ENCODE measurements at regions not wholly inside any gene's neighbourhood (a gene's known extent, or its start where the extent isn't known, plus 50 kb on each side); places are given as distances from the start of the nearest gene placed in this dataset.

- Histone ChIP-seq H3K4me3 (no peak overlapping the region), H3K9me3 (no peaks in the 10 kb centered on the region), H3K4me2 (no peak overlapping the region), H3K4me1 (no peaks in the 10 kb centered on the region), H3K27ac (no peak overlapping the region)
- no peak for FAIRE-seq
- 43% methylated on average over 4 of the region's 4 CpGs for WGBS (ENCODE audit: missing lambda C conversion rate)
- ChIA-PET POLR2A (no interaction called here), CTCF (no interaction called here)
- no peak for ATAC-seq
- DNase-seq (ENCODE audit: low read depth in 1 of 2, low spot score in 1 of 2), result no peak
- TF ChIP-seq FOSL2 (IDR thresholded peaks at IDR 0.05), result no peak
- TF ChIP-seq FOSL2 (CRISPR knock-in tag; IDR thresholded peaks at IDR 0.05), result no peak
- TF ChIP-seq ESRRA (IDR thresholded peaks at IDR 0.05; ENCODE audit: borderline replicate concordance, low read length), result no peak
- no peak for TF ChIP-seq ZNF302 (CRISPR knock-in tag; IDR thresholded peaks at IDR 0.05)
- TF ChIP-seq RAD21 (conservative IDR thresholded peaks at IDR 0.05 in 1 of 2, IDR thresholded peaks at IDR 0.05 in 1 of 2), result no peak
- TF ChIP-seq EHMT2 (IDR thresholded peaks at IDR 0.05; ENCODE audit: low read depth), result no peak
- no peak for TF ChIP-seq HOXA7 (CRISPR knock-in tag; IDR thresholded peaks at IDR 0.05)
- TF ChIP-seq POLR2AphosphoS2 (conservative IDR thresholded peaks at IDR 0.05; ENCODE audit: low read length), result no peak
Measured at GRCh38 chr12:59182191-59182590, 261.9 kb upstream of the LRIG3 start.

GRCh38 chr12:59181196-59181777, 261.0 kb upstream of the LRIG3 start:
- FAIRE-seq, result no peak
- ChIA-PET CTCF (no interaction called here), POLR2A (no interaction called here)
- TF ChIP-seq TFCP2L1 (CRISPR knock-in tag; IDR thresholded peaks at IDR 0.05), result no peak
- TF ChIP-seq PHF8 (IDR thresholded peaks at IDR 0.05; ENCODE audit: borderline replicate concordance, low read depth), result no peak
- no peak for TF ChIP-seq ZFP36 (IDR thresholded peaks at IDR 0.05; ENCODE audit: borderline replicate concordance, partially characterized antibody)
- TF ChIP-seq ATOH8 (CRISPR knock-in tag; IDR thresholded peaks at IDR 0.05; ENCODE audit: low read depth), result no peak
- no peak for TF ChIP-seq HOXB5 (CRISPR knock-in tag; IDR thresholded peaks at IDR 0.05)
- TF ChIP-seq JUN (IDR thresholded peaks at IDR 0.05), result no peak
- TF ChIP-seq, protein P1, sequence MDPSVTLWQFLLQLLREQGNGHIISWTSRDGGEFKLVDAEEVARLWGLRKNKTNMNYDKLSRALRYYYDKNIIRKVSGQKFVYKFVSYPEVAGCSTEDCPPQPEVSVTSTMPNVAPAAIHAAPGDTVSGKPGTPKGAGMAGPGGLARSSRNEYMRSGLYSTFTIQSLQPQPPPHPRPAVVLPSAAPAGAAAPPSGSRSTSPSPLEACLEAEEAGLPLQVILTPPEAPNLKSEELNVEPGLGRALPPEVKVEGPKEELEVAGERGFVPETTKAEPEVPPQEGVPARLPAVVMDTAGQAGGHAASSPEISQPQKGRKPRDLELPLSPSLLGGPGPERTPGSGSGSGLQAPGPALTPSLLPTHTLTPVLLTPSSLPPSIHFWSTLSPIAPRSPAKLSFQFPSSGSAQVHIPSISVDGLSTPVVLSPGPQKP (IDR thresholded peaks at IDR 0.05; ENCODE audit: low read depth, low read length), result no peak
- TF ChIP-seq FOSB (CRISPR knock-in tag; IDR thresholded peaks at IDR 0.05), result no peak
- TF ChIP-seq NR3C1 (IDR thresholded peaks at IDR 0.05), result no peak
- TF ChIP-seq CBX8 (IDR thresholded peaks at IDR 0.05), result no peak
- TF ChIP-seq MYC (IDR thresholded peaks at IDR 0.05; ENCODE audit: borderline replicate concordance, low read length), result no peak
- no peak for TF ChIP-seq JUNB (IDR thresholded peaks at IDR 0.05)
- Histone ChIP-seq H3K27ac (no peak overlapping the region), H3K4me3 (no peak overlapping the region), H3K9me3 (no peaks in the 10 kb centered on the region), H3K4me1 (no peaks in the 10 kb centered on the region), H3K4me2 (no peak overlapping the region)
- DNase-seq (ENCODE audit: low read depth in 1 of 2, low spot score in 1 of 2), result no peak
- no peak for ATAC-seq
- WGBS (ENCODE audit: missing lambda C conversion rate), result 27% methylated on average over 2 of the region's 2 CpGs

- no peak for ATAC-seq
- no peak for TF ChIP-seq GATA3 (IDR thresholded peaks at IDR 0.05; ENCODE audit: borderline replicate concordance)
- no peak for TF ChIP-seq CHD2 (IDR thresholded peaks at IDR 0.05; ENCODE audit: low read length, partially characterized antibody)
- TF ChIP-seq, protein P2, sequence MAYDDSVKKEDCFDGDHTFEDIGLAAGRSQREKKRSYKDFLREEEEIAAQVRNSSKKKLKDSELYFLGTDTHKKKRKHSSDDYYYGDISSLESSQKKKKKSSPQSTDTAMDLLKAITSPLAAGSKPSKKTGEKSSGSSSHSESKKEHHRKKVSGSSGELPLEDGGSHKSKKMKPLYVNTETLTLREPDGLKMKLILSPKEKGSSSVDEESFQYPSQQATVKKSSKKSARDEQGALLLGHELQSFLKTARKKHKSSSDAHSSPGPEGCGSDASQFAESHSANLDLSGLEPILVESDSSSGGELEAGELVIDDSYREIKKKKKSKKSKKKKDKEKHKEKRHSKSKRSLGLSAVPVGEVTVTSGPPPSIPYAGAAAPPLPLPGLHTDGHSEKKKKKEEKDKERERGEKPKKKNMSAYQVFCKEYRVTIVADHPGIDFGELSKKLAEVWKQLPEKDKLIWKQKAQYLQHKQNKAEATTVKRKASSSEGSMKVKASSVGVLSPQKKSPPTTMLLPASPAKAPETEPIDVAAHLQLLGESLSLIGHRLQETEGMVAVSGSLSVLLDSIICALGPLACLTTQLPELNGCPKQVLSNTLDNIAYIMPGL (CRISPR knock-in tag; IDR thresholded peaks at IDR 0.05; ENCODE audit: borderline replicate concordance), result no peak
- WGBS (ENCODE audit: missing lambda C conversion rate), result 3% methylated on average over 1 of the region's 1 CpG
- Histone ChIP-seq H3K4me3 (no peak overlapping the region), H3K4me2 (no peak overlapping the region), H3K4me1 (no peaks in the 10 kb centered on the region), H3K27ac (no peak overlapping the region), H3K9me3 (no peaks in the 10 kb centered on the region)
- ChIA-PET POLR2A (no interaction called here), CTCF (no interaction called here)
- FAIRE-seq, result no peak
- no peak for DNase-seq (ENCODE audit: low read depth in 1 of 2, low spot score in 1 of 2)
Measured at GRCh38 chr12:59179231-59179630, 258.9 kb upstream of the LRIG3 start.

Measured in A549 (cell line).